HG03196 (cell line): ENCODE measurements at regions not wholly inside any gene's neighbourhood (a gene's known extent, or its start where the extent isn't known, plus 50 kb on each side); places are given as distances from the start of the nearest gene placed in this dataset.

Experiments
- ATAC-seq: cut with Tn5 transposase; IDR thresholded peaks from one replicate; pipeline ENCODE4 v1.9.1; 2021; ENCODE audit not compliant: unreplicated experiment

GRCh38 chr13:95352486-95352885, 51.2 kb upstream of the ABCC4 start:
- ATAC-seq, result no peak

- no peak for ATAC-seq
These were observed 52.9 kb upstream of the ABCC4 start for GRCh38 chr13:95354156-95354555.

DNA sequence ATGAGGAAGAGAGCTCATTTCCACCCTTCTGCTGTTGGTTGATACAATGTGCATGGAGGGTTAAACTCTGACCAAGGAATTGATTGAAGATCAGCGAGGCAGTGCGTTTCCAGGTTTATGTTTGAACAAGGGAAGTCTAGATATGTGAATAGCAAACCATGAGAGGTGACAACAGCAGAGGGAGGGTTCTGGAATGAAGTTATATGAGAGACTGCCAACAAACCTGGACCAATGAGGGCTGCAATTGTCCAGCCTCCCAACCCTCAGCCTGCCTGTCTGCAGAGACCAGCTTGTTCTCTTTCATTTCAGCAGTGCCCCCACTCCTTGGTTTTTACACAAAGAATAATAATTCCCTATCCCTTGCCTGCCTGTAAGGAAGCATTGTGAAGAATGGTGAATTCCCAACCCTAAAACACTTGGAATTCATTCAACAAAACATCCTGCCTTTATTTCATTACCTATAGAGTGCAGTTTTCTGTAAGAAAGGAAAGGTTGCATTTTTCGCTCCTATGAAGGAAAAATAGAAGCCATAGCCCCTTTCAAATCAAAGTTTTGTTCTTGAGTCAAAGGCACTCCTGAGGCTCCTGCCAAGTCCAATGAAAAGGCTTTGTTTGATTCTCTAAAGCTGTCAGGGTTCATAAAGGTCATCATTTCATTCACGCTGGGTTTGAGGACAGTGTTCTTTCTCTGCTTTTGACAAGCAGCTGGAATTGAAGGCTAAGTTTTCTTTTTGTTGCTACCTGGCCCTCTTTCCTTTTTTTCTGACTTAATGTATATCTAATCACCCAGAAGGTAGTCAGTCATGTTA, 53.6 kb upstream of the ABCC4 start:
- no peak for ATAC-seq

DNA sequence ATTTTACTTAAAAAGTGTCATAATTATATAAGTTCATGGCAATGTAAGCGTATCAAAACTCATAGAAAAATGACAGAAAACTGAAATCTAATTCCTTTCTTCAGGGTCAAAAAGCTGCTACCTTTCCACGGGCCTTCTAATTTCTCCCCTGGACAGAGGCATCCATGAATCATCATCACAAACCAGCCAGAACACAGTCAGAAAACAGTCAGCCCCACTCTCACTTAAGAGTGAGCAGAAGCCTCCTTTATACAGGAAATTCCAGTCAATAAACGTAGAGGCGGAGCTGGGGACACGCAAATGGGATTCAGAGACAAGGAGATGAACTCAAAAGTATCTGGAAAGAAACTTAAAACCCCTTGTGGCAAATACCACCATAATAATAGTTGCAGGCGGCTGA, 54.2 kb upstream of the ABCC4 start:
- no peak for ATAC-seq

DNA sequence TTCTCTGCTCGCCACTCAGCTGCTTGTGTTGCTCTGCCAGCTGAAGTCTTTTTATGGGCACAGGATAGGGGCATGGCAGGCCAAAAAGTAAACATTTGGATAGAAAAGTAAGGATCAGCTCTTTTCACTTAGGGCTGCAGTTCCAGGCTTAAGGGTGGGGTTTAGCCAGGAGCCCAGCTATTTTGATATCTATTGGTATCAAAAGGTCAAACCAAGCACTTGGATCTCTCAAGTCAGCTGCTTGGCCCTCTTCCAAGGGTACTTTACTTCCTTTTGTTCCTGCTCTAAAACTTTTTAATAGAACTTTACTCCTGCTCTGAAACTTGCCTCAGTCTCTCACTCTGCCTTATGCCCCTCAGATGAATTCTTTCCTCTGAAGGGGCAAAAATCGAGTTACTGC, 55.7 kb upstream of the ABCC4 start:
- no peak for ATAC-seq

DNA sequence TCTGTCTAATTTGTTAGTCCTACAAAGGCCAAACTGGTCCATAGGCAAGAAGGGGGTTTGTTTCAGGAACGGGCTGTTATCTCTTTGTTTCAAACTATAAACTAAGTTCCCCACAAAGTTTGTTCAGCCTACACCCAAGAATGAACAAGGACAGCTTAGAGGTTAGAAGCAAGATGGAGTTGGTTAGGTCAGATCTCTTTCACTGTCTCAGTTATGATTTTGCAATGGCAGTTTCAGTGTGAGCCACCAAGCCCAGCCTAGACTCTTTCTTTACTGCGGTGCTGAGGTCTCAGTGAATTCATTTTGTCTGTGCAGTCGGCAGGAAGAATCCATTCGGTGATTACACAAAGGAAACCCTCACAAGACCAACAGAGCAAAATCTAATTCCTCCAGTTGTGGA, 56.6 kb upstream of the ABCC4 start:
- no peak for ATAC-seq

DNA sequence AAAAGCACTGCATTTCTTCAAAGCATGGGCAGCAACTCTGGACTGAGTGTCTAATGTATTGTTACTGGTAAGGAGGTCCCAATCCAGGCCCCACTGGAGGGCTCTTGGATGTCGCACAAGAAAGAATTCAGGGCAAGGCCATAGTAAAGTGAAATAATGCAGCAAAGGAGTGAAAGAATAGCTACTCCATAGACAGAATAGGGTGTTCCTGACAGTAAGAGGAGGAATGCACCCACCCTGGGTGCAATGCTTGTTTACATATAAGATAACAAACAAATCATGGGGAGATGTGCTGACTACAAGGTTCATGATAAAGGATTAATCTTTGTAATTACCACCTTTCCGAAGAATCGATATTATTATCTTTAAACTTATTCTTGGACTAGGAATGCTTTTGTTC, 58.8 kb upstream of the ABCC4 start:
- ATAC-seq, result no peak

GRCh38 chr13:95360464-95361097, 59.3 kb upstream of the ABCC4 start:
- ATAC-seq, result no peak

DNA sequence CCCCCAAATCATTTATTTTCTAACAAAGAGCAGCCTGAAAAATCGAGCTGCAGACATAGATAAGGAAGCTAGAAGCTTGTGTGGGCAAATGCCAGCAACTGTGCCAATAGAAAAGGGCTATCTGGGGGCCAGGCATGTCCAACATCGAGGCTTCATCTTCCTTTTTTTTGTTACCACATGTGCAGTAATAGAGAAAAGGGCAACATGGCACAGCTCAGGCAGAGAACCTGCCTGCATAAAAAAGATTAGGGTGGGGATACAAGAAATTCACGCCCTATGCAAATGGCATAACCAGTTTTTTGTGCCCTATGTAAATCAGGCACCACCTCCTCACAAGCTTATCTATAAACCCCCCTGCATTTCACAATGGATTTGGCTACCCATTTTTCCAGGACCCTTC, 60.4 kb upstream of the ABCC4 start:
- no peak for ATAC-seq

- no peak for ATAC-seq
These were observed 61.4 kb upstream of the ABCC4 start for GRCh38 chr13:95362666-95363065.

DNA sequence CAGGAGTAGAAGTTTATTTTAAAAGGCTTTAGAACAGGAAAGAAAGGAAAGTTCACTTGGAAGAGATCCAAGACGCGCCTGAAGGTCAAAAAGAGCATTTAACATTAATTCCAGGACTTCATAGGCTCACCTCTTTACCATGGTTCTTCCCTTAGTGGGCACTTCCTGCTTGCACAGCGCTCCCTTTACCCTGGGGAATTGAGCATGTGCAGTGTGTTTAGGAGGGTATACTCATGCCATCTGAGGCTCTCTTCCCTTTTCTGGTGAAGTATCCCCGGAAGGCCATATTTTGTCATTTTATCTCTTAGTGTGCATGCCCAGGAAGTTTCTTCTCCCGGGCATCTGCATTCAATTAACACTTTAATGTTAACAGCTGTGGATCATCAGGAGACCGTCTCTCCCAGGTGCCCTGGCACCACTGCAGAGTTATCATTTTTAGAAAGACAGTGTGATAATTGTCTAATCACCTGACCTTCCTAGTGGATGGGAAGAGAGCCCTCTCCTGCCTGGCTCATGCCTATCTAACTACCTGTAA, 66.1 kb upstream of the ABCC4 start:
- no peak for ATAC-seq

DNA sequence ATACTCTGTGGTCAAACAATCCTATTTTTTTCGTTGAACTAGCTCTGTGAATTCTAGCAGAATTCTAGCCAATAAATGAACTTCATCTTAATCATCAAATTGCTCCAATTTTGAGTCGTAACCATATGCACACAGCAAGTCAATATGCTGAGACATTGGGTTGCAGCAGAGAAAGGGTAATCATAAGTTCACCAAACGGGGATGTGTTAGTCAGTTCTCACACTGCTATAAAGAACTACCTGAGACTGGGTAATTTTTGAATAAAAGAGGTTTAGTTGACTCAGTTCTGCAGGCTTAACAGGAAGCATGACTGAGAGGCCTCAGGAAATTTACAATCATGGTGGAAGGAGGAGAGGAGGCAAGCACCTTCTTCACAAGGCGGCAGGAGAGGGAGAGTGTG, 67.7 kb upstream of the ABCC4 start:
- ATAC-seq, result no peak

GRCh38 chr13:95375706-95376105, 74.5 kb upstream of the ABCC4 start:
- ATAC-seq, result no peak

DNA sequence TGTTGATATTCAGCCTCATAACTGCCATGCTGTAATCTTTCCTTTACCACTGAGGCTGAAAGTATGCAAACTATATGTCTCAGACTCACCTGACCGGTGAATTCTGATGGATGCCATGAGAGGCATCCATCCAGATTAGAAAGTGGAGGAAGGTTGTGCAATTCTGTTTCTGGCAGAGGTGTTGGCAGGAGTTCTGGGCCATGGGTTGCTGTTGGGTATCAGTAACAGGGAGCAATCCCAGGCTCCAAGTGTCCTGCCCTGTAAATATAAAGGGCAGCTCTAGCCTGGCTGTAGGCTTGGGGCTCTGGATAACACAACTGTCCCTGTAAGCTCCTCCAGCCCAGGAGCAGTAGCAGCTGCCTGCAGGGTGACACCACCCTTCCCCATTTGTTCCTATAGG, 77.4 kb upstream of the ABCC4 start:
- no peak for ATAC-seq

- ATAC-seq, result peak; percentile 92
These were observed 79.4 kb upstream of the ABCC4 start for GRCh38 chr13:95380468-95381211.

DNA sequence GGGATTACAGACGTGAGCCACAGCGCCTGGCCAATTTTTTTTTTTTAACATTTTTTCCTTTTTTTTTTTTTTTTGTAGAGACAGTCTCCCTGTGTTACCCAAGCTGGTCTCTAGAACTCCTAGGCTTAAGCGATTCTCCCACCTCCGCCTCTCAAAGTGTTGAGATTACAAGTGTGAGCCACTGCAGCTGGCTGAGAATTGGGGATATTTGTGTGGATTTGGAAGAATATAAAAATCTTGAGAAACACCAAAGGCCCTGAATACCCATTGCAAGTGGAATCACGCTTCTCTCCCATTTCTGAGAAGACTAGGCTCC, 79.9 kb upstream of the ABCC4 start:
- no peak for ATAC-seq

- no peak for ATAC-seq
These were observed 81.2 kb upstream of the ABCC4 start for GRCh38 chr13:95382411-95382810.

DNA sequence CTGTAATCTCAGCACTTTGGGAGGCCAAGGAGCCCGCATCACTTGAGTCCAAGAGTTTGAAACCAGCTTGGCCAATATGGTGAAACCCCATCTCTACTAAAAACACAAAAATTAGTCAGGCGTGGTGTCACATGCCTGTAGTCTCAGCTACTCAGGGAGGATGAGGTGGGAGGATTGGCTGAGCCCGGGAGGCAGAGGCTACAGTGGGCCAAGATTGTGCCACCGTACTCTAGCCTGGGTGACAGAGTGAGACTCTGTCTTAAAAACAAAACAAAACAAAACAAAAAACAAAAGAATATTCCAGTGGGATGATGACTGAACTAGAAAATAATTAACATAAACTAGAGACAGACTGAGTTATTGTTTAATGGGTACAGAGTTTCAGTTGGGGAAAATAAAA, 81.7 kb upstream of the ABCC4 start:
- peak; percentile 40 for ATAC-seq

- no peak for ATAC-seq
These were observed 84.1 kb upstream of the ABCC4 start for GRCh38 chr13:95385373-95385772.

GRCh38 chr13:95385798-95386197, 84.5 kb upstream of the ABCC4 start:
- ATAC-seq, result no peak

- ATAC-seq, result no peak
These were observed 85.1 kb upstream of the ABCC4 start for GRCh38 chr13:95386370-95386769.

DNA sequence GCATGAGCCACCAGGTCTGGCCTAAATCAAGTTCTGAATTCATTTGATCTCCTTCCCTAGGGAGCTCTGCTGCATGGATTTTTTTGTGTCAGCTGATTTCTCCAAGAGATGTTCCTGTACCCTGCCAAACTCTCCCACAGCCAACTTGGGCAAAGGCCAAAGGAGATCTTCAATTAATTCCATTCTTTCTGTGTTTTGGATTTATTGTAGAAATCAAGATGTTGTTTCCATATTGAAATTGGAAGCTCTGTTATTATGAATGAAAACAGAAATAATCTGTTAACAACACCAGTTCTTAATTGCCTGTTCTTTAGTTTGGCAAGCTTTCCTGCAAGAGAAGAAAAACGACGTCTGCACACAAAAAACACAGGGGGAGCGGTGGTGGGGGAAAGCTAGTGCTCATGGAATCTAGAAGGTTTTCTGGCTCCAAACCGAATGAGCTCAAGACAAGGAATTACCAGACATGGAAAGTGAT, 86.5 kb upstream of the ABCC4 start:
- no peak for ATAC-seq
